Cardiac fibroblast (primary cell): ENCODE measurements at regions not wholly inside any gene's neighbourhood (a gene's known extent, or its start where the extent isn't known, plus 50 kb on each side); places are given as distances from the start of the nearest gene placed in this dataset.

Experiments
- DNase-seq, 2 donors: peaks; one replicate each; pipeline versions ENCODE4 v3.0.0 to v3.0.0-alpha.2; 2010; ENCODE audit warnings: low read depth in 2 of 2
- H3K4me3 ChIP-seq, 2 donors: replicated peaks in 1 of 2; 1 replicate in 1 of 2; 2 replicates in 1 of 2; pipeline ENCODE4 v1.5.1; 2011; ENCODE audit warnings: low read depth in 2 of 2, low read length in 2 of 2, mild to moderate bottlenecking in 2 of 2, moderate library complexity in 1 of 2
- TF ChIP-seq, protein P1 (sequence below): IDR thresholded peaks from one replicate; pipeline ENCODE4 v1.5.1; 2011; ENCODE audit warnings: low read depth, mild to moderate bottlenecking, low read length, inconsistent platforms

DNA sequence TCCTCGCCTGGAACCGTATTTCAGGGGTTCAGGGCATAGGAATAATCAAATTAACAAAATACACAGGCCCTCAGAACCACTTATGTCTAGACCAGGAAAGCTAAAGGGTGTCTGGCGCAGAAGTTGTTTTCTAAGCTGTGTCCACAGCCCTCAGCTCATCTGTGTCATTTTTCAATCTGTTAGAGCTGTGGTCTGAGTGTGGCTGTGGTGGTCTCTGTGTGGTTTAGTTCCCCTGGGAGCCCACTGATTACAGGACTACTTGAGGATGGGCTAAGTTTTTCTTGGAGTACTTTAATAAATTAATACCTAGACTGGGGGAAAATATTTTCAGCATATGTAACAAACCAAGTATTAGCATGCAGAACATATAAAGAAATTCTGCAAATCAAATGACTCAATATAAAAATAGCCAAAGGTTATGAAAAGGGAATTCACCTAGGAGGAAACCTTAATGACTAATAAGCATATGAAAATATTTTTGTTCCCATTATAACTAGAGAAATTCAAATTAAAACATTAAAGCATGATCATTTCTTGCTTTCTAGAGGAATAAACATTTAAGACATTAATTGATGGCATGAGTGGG is 186.3 kb downstream of the SATB1 start:
- TF ChIP-seq, protein P1, sequence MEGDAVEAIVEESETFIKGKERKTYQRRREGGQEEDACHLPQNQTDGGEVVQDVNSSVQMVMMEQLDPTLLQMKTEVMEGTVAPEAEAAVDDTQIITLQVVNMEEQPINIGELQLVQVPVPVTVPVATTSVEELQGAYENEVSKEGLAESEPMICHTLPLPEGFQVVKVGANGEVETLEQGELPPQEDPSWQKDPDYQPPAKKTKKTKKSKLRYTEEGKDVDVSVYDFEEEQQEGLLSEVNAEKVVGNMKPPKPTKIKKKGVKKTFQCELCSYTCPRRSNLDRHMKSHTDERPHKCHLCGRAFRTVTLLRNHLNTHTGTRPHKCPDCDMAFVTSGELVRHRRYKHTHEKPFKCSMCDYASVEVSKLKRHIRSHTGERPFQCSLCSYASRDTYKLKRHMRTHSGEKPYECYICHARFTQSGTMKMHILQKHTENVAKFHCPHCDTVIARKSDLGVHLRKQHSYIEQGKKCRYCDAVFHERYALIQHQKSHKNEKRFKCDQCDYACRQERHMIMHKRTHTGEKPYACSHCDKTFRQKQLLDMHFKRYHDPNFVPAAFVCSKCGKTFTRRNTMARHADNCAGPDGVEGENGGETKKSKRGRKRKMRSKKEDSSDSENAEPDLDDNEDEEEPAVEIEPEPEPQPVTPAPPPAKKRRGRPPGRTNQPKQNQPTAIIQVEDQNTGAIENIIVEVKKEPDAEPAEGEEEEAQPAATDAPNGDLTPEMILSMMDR, result no peak
- DNase-seq, result peak in 1 of 2 donors; percentile 27
- no peak overlapping the region for H3K4me3 ChIP-seq

GRCh38 chr3:18238332-18238731 is 186.8 kb downstream of the SATB1 start:
- peak in 1 of 2 donors; percentile 10 for DNase-seq
- H3K4me3 ChIP-seq, result no peak overlapping the region
- TF ChIP-seq, protein P1, result no peak

- H3K4me3 ChIP-seq, result no peak overlapping the region
- DNase-seq, result peak; percentile 39 to 74
- TF ChIP-seq, protein P1, result no peak
Measured at GRCh38 chr3:18237251-18238005, 187.7 kb downstream of the SATB1 start.

GRCh38 chr3:18236726-18237125 is 188.4 kb downstream of the SATB1 start:
- H3K4me3 ChIP-seq, result no peak overlapping the region
- TF ChIP-seq, protein P1, result no peak
- DNase-seq, result no peak

GRCh38 chr3:18234717-18235335 is 190.3 kb downstream of the SATB1 start:
- DNase-seq, result peak in 1 of 2 donors; percentile 25
- TF ChIP-seq, protein P1, result no peak
- no peak overlapping the region for H3K4me3 ChIP-seq

- H3K4me3 ChIP-seq, result no peak overlapping the region
- no peak for DNase-seq
- TF ChIP-seq, protein P1, result no peak
Measured at GRCh38 chr3:18233987-18234716, 191.0 kb downstream of the SATB1 start.
